BJ (cell line): ENCODE measurements at regions not wholly inside any gene's neighbourhood (a gene's known extent, or its start where the extent isn't known, plus 50 kb on each side); places are given as distances from the start of the nearest gene placed in this dataset.

Source experiments
- CTCF ChIA-PET: fragments of 350-600 bp; formaldehyde crosslinking; extraction: SDS; loops from one replicate; lab custom pipeline; 2021; ENCODE audit warnings: antibody characterized with exemption, inconsistent platforms; lab: Yijun Ruan, JAX
- POLR2A ChIA-PET: fragments of 300-600 bp; sonication (Branson Sonifier 250); formaldehyde crosslinking; extraction: SDS; loops from one replicate; lab custom pipeline; 2021; ENCODE audit warnings: antibody characterized with exemption; lab: Charles Lee
- DNase-seq: peaks from one replicate; pipeline ENCODE4 v3.0.0-alpha.2; 2011; ENCODE audit warnings: low read depth
- H3K27me3 ChIP-seq: 2 replicates; pipeline ENCODE4 v1.6.0; 2011; ENCODE audit warnings: low read length; ENCODE audit not compliant: control insufficient read depth, insufficient read depth
- H3K36me3 ChIP-seq: 2 replicates; pipeline ENCODE4 v1.5.1; 2011; ENCODE audit warnings: low read length; ENCODE audit not compliant: control insufficient read depth, insufficient read depth
- H3K4me3 ChIP-seq: 2 replicates; pipeline ENCODE4 v1.5.1; 2011; ENCODE audit warnings: low read depth, mild to moderate bottlenecking, control low read depth, low read length
- TF ChIP-seq, protein P1 (sequence below): IDR thresholded peaks from 2 replicates; pipeline ENCODE4 v1.5.1; 2011; ENCODE audit warnings: low read depth, mild to moderate bottlenecking, control low read depth, inconsistent platforms, low read length, moderate library complexity; ENCODE audit not compliant: insufficient read depth

DNA sequence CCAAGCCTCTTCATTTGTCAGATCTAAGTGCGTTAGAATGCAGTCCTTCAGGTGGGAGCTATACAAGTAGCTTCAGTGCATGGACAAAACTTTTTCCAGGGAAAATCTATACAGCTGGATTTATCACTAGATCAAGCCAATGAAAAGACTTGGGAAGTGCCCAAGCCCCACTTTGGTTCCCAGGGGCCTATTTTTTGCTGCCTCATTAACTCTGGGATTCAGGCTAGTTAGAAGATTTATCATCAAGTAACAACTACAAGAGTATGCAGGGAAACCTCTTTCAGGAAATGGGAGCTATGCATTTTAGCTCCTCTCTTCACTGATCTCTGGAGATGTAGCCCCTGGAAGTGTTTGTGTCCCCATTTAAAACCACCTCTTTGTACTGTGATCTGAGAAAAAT, 908.8 kb downstream of the SQOR start:
- Histone ChIP-seq H3K4me3 (no peak overlapping the region), H3K27me3 (no peaks in the 10 kb centered on the region), H3K36me3 (no peaks in the 10 kb centered on the region)
- POLR2A ChIA-PET = no interaction called here
- CTCF ChIA-PET = no interaction called here
- no peak for DNase-seq
- TF ChIP-seq, protein P1, sequence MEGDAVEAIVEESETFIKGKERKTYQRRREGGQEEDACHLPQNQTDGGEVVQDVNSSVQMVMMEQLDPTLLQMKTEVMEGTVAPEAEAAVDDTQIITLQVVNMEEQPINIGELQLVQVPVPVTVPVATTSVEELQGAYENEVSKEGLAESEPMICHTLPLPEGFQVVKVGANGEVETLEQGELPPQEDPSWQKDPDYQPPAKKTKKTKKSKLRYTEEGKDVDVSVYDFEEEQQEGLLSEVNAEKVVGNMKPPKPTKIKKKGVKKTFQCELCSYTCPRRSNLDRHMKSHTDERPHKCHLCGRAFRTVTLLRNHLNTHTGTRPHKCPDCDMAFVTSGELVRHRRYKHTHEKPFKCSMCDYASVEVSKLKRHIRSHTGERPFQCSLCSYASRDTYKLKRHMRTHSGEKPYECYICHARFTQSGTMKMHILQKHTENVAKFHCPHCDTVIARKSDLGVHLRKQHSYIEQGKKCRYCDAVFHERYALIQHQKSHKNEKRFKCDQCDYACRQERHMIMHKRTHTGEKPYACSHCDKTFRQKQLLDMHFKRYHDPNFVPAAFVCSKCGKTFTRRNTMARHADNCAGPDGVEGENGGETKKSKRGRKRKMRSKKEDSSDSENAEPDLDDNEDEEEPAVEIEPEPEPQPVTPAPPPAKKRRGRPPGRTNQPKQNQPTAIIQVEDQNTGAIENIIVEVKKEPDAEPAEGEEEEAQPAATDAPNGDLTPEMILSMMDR = no peak

DNA sequence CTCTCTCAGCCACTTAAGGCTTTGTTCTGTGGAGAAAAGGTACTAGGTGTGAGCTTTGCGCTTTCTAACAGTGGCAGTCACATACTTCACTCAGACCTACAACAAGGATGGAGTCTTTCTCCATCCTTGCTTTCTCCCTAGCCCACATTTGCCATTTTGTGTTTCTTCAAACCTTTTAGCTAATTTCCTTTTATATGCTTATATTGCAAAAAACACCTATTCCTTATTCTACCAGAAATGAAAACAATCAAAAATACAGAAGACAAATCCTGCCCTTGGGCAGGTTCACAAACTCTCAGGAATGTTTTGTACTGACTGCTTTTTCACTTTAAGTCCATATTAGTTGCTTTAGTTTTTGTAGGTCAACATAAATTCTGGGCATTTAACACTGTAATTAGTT, 914.2 kb downstream of the SQOR start:
- Histone ChIP-seq H3K27me3 (no peaks in the 10 kb centered on the region), H3K4me3 (no peak overlapping the region), H3K36me3 (no peaks in the 10 kb centered on the region)
- POLR2A ChIA-PET = no interaction called here
- DNase-seq = no peak
- TF ChIP-seq, protein P1 = no peak
- CTCF ChIA-PET = no interaction called here

DNA sequence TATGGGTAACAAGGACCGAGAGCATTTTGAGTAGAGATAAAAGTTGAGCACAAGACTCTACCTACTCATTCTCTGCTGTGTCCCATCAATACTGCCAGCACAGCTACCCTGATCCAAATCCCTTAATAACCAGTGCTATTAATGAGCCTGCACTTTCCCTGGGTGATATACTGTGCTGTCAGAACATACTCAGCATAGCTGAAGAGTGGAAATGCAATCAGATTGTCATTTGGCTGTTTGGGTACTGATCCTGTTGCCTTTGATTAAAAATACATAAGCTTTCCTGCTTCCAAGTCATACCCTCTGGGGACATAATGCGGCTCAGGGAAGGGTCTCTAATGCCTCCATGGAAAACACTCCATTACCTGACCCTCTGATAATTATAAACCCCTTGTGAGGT, 917.5 kb downstream of the SQOR start:
- TF ChIP-seq, protein P1 = no peak
- POLR2A ChIA-PET = no interaction called here
- CTCF ChIA-PET = no interaction called here
- DNase-seq = no peak
- H3K36me3 ChIP-seq = no peaks in the 10 kb centered on the region
- H3K4me3 ChIP-seq = no peak overlapping the region
- H3K27me3 ChIP-seq = no peaks in the 10 kb centered on the region

DNA sequence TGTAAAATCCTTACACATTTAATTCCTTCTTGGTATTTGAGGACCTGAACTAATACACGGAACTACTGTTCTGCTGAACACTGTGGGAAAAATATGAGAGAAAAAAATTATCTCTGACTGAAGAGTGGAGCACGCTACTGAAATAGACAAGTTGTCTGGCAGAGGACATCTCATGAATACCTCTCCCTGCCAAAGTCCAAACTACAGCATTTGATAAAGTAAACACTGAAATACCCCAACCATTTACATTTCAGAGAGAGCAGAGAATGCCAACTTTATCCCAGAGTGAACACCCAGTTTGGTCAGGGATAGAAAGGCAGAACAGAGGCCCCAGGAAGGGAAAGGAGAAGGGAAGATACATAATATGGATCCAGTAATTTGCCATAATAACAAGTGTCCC, 920.7 kb downstream of the SQOR start:
- no peak overlapping the region for H3K4me3 ChIP-seq
- no peaks in the 10 kb centered on the region for H3K36me3 ChIP-seq
- ChIA-PET CTCF (no interaction called here), POLR2A (no interaction called here)
- no peaks in the 10 kb centered on the region for H3K27me3 ChIP-seq
- TF ChIP-seq, protein P1 = no peak
- no peak for DNase-seq

DNA sequence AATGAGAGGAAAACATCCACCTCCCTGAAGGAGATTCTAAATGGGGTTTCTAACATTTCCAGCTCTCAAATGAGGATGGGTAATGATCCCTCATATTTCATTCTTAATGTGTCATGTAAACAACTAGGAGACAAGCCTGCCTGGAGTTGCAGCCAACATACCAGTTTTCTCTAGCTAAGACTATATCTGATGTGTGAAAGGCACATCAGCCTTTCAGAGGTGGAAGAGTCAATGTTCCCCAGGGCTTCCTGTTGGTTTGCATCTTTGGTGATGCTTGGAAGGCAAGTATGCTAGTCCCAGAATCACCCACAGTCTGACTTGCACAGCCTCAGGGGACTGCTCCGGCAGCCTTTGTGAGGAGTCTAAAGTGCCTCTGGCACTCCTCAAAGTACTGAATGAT, 921.2 kb downstream of the SQOR start:
- ChIA-PET CTCF (no interaction called here), POLR2A (no interaction called here)
- TF ChIP-seq, protein P1 = no peak
- Histone ChIP-seq H3K36me3 (no peaks in the 10 kb centered on the region), H3K4me3 (no peak overlapping the region), H3K27me3 (no peaks in the 10 kb centered on the region)
- no peak for DNase-seq
